AG20443 (cell line): ENCODE measurements at regions not wholly inside any gene's neighbourhood (a gene's known extent, or its start where the extent isn't known, plus 50 kb on each side); places are given as distances from the start of the nearest gene placed in this dataset.

Experiments used
- DNase-seq: peaks from one replicate; pipeline ENCODE4 v3.0.0; 2012; ENCODE audit warnings: low spot score, mixed read lengths

DNA sequence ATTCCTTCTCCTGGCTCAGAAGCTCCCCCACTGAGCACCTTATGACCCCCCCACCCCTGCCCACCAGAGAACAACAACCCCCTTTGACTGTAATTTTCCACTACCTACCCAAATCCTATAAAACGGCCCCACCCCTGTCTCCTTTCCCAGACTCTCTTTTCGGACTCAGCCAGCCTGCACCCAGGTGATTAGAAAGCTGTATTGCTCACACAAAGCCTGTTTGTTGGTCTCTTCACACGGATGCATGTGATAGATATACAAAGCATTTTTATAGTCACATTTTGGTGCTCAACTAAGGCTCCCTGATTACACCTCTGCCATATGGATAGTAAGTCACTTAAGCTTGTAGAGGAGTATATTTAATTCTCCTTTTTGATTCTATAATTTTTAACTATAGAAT, 985.8 kb downstream of the REEP3 start:
- no peak for DNase-seq

- no peak for DNase-seq
Measured at GRCh38 chr10:64507651-64508028, 986.4 kb downstream of the REEP3 start.

DNA sequence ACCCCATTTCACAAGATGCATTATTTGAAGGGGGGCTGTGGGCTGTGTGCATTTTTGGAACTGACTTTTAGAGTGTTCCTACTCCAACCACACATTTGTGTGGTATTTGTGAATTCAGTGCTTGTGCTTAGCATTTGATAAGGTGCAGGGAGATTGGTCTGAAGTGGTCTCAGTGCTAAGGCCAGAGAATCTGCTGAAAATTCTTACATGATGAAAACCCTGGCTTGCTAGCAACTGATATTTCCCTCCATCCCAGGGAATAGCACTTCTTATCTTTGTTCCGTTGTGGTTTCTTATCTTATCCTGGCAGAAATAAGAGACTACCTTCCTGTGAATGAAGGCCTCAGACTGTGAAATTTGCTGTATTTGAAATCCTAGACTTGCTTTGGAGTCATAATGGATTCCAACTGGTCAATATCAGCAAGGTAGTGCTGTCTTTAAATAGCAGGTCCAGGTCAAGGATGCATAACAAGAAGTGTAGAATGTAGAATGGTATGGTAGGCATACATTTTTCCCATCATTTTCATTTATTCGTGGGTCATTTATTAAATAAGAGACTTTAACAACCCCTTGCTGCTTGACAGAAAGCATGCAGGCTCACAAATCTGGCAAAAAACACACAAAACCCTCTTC, 986.9 kb downstream of the REEP3 start:
- DNase-seq = no peak

- DNase-seq = no peak
Measured at GRCh38 chr10:64515970-64516699, 994.9 kb downstream of the REEP3 start.

GRCh38 chr10:64518456-64518855, 997.3 kb downstream of the REEP3 start:
- no peak for DNase-seq

DNA sequence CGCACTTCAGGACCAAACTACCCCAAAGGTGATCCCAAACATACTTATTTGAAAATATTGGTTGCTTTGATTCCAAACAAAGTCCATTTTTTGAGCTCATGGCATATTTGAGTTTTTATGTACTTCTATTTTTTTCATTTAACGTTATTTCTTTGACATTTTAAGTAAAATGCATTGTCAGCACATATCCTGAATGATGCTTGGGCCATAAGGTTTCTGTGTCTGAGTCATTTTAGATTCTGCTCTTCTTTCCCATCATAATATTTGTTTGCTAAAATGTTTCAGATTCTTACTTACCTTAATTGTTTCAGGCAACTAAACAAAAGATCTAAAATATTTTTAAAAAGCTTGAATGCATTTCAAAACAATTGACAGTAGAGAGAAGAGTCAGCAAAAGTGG, 998.2 kb downstream of the REEP3 start:
- no peak for DNase-seq

- no peak for DNase-seq
Measured at GRCh38 chr10:64519831-64520230, 998.6 kb downstream of the REEP3 start.

GRCh38 chr10:64523065-64523759, 1002.0 kb downstream of the REEP3 start:
- DNase-seq = no peak

DNA sequence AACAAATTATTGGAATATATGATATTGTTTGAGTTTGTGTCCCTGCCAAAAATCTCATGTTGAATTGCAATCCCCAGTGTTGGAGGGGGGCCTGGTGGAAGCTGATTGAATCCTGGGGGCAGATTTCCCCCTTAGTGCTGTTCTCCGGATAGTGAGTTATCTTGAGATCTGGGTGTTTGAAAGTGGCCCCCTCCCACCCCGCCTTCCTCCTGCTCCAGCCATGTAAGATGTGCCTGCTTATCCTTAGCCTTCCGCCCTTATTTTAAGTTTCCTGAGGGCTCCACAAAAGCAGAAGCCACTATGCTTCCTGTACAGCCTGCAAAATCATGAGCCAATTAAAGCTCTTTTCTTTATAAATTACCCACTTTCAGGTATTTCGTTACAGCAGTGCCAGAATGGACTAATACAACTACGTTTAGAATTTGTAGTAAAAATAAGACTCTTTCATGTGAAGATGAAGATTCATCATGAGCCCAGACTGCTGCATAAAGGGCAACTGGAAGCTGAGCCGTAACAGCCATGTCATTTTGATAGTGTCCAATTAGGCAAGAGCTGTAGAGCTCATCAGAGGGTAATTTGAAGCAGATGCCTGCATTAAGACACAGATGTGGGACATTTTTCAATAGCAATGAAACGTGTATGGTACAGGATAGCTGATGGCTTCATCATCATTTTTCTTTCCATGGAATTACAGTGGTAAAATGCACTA, 1007.2 kb downstream of the REEP3 start:
- no peak for DNase-seq

GRCh38 chr10:64529003-64529350, 1007.8 kb downstream of the REEP3 start:
- no peak for DNase-seq

DNA sequence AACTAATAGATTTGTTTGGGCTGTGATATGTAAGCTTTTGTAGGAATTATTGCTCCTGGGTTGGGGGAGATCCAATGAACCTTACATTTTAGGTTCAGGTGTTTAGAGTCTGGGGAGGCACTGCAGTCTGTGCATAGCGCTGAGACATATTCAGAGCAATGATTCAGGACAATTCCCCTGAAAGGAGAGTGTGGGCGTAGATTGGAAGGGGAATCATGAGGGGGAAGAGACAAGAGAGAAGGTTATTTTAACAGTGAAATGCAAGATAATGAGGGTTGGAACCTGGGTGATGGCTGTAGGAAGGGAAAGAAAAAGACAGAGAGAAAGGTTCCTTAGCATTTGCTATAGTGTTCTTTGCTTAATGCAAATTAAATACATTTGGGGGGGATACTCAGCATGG, 1013.4 kb downstream of the REEP3 start:
- no peak for DNase-seq

GRCh38 chr10:64535131-64535867, 1014.1 kb downstream of the REEP3 start:
- no peak for DNase-seq

DNA sequence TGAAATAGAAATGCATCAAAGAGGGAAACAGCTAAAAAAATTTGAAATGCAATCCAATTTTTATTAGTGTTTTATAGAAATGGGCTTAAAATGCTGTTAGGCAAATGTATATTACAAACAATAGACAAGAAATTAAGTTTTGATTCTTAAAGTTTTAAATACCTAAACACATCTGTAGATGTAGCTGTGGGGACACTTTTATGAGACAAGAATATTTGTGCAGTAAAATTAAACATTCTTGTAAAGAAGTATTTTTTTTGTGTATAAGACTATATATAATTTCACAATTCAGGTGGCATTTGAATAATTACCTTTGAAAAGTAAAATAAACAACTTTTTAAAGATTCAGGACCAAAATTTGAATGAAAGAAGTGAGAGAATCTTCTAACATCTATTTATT, 1015.9 kb downstream of the REEP3 start:
- DNase-seq = no peak

DNA sequence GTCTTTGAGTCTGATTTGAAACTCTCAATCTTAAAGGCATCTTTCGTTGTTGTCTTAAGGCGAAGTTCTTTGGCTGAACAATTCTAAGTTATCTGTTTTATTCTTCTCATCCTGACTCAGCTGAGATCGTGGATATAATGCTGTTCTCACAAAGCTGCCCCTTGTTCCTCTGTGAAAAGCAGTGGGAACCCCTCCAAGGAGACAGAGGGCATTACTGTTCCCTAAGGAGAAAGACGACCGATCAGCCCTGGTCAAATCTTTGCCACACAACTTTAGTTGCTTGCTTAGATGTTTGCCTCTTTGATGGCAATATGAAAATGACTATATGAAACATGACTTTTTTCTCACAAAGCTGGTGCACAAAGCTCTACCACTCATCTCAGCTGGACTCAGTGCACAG, 1016.7 kb downstream of the REEP3 start:
- no peak for DNase-seq

- DNase-seq = no peak
Measured at GRCh38 chr10:64546073-64546472, 1024.9 kb downstream of the REEP3 start.

DNA sequence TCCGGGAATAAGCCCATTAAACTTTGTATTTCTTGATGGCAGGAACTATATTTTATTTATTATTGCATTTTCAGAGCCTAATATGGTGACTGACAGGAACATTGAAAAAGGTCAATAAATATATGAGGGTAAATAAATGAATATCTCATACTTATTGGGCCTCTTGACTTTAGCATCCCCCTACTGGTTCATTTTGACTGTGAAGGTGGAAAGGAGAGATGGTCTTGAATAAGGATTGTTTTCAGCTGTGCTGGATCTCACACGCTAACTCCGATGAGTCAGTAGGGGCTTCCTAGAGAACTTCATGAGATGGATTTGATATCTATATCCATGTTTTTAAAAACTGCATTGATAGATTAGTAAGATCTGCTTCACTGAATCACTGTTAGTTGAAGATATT, 1026.0 kb downstream of the REEP3 start:
- no peak for DNase-seq

GRCh38 chr10:64555666-64556065, 1034.5 kb downstream of the REEP3 start:
- DNase-seq = no peak

DNA sequence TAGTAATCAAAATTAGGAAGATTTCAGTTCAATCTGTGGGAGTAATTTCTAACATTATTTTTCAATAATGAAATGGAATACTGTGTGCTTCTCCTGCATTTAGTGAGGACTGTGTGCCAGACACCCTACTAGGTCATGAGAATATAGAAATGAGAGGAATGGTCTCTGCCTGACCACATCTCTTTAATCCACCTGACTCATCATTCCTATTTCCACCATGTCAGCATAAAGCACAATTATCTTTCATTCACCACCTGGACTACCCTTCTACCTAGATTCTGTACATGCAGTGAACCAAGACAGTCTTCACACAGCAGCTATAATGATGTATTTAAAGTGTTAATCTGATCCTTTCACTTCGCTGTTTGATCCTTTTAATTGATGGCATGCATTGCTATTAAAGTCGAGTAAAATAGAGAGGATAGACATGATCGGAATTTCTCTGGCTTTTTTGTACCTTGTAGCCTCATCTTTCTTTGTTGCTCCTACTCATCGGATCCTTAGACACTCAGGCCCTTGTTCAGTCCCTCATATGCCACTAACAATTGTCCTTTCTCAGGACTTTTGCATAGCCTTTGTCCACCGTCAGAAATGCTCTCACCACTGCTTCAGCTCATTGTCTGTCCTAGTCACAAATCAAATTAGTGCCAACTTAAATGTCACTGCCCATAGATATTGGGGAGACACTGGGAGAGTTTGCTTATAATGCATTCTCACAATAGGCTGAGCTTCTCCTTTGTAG, 1037.1 kb downstream of the REEP3 start:
- DNase-seq = no peak

DNA sequence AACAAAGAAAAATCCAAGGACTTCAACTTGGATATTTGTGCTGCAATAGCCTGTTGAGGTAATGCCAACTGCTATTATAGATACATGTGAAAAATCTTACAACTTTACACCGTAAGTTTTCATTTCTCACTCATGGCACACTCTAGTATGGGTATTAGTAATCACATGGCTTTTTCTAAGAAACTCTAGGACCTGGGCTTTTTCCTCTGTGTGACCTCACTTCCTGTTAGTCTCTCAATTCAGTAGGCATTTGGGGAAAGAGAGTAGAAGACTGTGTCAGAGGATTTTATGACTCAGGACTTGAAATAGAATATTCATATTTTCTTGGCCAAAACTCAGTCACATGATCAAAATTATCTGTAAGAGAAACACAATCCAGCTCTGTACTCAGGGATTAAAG, 1049.9 kb downstream of the REEP3 start:
- DNase-seq = no peak

DNA sequence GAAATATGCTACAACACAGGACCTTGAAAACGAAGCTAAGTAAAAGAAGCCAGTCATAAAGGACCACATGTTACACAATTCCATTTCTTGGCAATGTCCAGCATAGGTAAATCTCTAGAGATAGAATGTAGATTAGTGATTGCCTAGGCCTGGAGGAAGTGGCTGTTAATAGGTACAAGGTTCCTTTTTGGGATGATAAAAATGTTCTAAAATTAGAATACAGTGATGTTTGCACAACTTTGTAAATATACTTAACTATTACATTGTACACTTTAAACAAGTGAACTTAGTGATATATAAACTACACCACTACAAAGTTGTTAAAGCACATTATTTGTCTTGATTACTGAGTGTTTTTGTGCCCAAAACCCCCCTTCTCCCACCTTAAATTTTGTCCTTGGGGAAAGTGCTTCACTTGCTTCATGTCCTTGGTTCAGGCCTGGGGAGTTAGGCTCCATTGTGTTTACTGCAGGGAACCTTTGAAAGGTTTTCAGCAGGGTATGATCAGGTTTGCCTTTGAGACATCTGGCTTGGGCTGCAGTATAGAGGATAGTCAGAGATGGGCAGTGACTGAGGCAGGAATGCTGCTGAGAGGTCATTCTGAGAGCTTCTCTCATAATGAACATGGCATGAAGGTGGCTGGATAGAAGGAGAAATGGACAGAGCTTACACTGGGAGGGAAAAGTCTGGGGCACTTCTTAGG, 1052.6 kb downstream of the REEP3 start:
- DNase-seq = no peak

- DNase-seq = no peak
Measured at GRCh38 chr10:64574371-64574770, 1053.2 kb downstream of the REEP3 start.
